ENCODE measurements at regions not wholly inside any gene's neighbourhood (a gene's known extent, or its start where the extent isn't known, plus 50 kb on each side); places are given as distances from the start of the nearest gene placed in this dataset.

- no peak overlapping the region for H3K4me3 ChIP-seq (ENCODE audit: low read length)
- no peaks in the 10 kb centered on the region for H3K36me3 ChIP-seq (ENCODE audit: insufficient read depth, low read depth, low read length)
- H3K9me3 ChIP-seq (ENCODE audit: insufficient read depth, low read depth, low read length) = no peaks in the 10 kb centered on the region
- H3K27ac ChIP-seq (ENCODE audit: low read length) = no peak overlapping the region
- no peak overlapping the region for H3K9ac ChIP-seq (ENCODE audit: low read depth, low read length)
- H3K4me1 ChIP-seq (ENCODE audit: insufficient read depth, low read length) = no peaks in the 10 kb centered on the region
- H3K27me3 ChIP-seq (ENCODE audit: insufficient read depth, low read length) = no peaks in the 10 kb centered on the region
Observed at GRCh38 chr4:52296341-52296740, 245.2 kb downstream of the SPATA18 start.

- Histone ChIP-seq H3K36me3 (ENCODE audit: insufficient read depth, low read depth, low read length) (no peaks in the 10 kb centered on the region), H3K9me3 (ENCODE audit: insufficient read depth, low read depth, low read length) (no peaks in the 10 kb centered on the region), H3K27me3 (ENCODE audit: insufficient read depth, low read length) (no peaks in the 10 kb centered on the region), H3K9ac (ENCODE audit: low read depth, low read length) (no peak overlapping the region), H3K27ac (ENCODE audit: low read length) (no peak overlapping the region), H3K4me3 (ENCODE audit: low read length) (no peak overlapping the region), H3K4me1 (ENCODE audit: insufficient read depth, low read length) (no peaks in the 10 kb centered on the region)
Observed at GRCh38 chr4:52298444-52298843, 247.3 kb downstream of the SPATA18 start.

GRCh38 chr4:52299120-52299519 is 248.0 kb downstream of the SPATA18 start:
- no peak overlapping the region for H3K4me3 ChIP-seq (ENCODE audit: low read length)

GRCh38 chr4:52311464-52312125 is 260.5 kb downstream of the SPATA18 start:
- H3K4me3 ChIP-seq (ENCODE audit: low read length) = no peak overlapping the region
- H3K4me1 ChIP-seq (ENCODE audit: insufficient read depth, low read length) = no peaks in the 10 kb centered on the region
- H3K9ac ChIP-seq (ENCODE audit: low read depth, low read length) = no peak overlapping the region
- no peak overlapping the region for H3K27ac ChIP-seq (ENCODE audit: low read length)
- no peaks in the 10 kb centered on the region for H3K36me3 ChIP-seq (ENCODE audit: insufficient read depth, low read depth, low read length)
- no peaks in the 10 kb centered on the region for H3K27me3 ChIP-seq (ENCODE audit: insufficient read depth, low read length)
- no peaks in the 10 kb centered on the region for H3K9me3 ChIP-seq (ENCODE audit: insufficient read depth, low read depth, low read length)

More at GRCh38 chr4:52299120-52299519, 248.0 kb downstream of the SPATA18 start:
- Histone ChIP-seq H3K27ac (ENCODE audit: low read length) (no peak overlapping the region), H3K9ac (ENCODE audit: low read depth, low read length) (no peak overlapping the region), H3K4me1 (ENCODE audit: insufficient read depth, low read length) (no peaks in the 10 kb centered on the region), H3K36me3 (ENCODE audit: insufficient read depth, low read depth, low read length) (no peaks in the 10 kb centered on the region), H3K9me3 (ENCODE audit: insufficient read depth, low read depth, low read length) (no peaks in the 10 kb centered on the region), H3K27me3 (ENCODE audit: insufficient read depth, low read length) (no peaks in the 10 kb centered on the region)

- no peaks in the 10 kb centered on the region for H3K4me1 ChIP-seq (ENCODE audit: insufficient read depth, low read length)
- H3K9me3 ChIP-seq (ENCODE audit: insufficient read depth, low read depth, low read length) = no peaks in the 10 kb centered on the region
- no peaks in the 10 kb centered on the region for H3K27me3 ChIP-seq (ENCODE audit: insufficient read depth, low read length)
- H3K4me3 ChIP-seq (ENCODE audit: low read length) = no peak overlapping the region
- H3K9ac ChIP-seq (ENCODE audit: low read depth, low read length) = no peak overlapping the region
- H3K36me3 ChIP-seq (ENCODE audit: insufficient read depth, low read depth, low read length) = no peaks in the 10 kb centered on the region
- no peak overlapping the region for H3K27ac ChIP-seq (ENCODE audit: low read length)
Observed at GRCh38 chr4:52312722-52313121, 261.6 kb downstream of the SPATA18 start.

GRCh38 chr4:52317361-52317879 is 266.3 kb downstream of the SPATA18 start:
- H3K9me3 ChIP-seq (ENCODE audit: insufficient read depth, low read depth, low read length) = no peaks in the 10 kb centered on the region
- no peak overlapping the region for H3K27ac ChIP-seq (ENCODE audit: low read length)
- H3K9ac ChIP-seq (ENCODE audit: low read depth, low read length) = no peak overlapping the region
- no peaks in the 10 kb centered on the region for H3K27me3 ChIP-seq (ENCODE audit: insufficient read depth, low read length)
- no peaks in the 10 kb centered on the region for H3K4me1 ChIP-seq (ENCODE audit: insufficient read depth, low read length)
- no peak overlapping the region for H3K4me3 ChIP-seq (ENCODE audit: low read length)
- H3K36me3 ChIP-seq (ENCODE audit: insufficient read depth, low read depth, low read length) = no peaks in the 10 kb centered on the region

- H3K27ac ChIP-seq (ENCODE audit: low read length) = no peak overlapping the region
Observed at GRCh38 chr4:52317981-52318380, 266.9 kb downstream of the SPATA18 start.

GRCh38 chr4:52329894-52330293 is 278.8 kb downstream of the SPATA18 start:
- Histone ChIP-seq H3K4me3 (ENCODE audit: low read length) (no peak overlapping the region), H3K27me3 (ENCODE audit: insufficient read depth, low read length) (no peaks in the 10 kb centered on the region), H3K4me1 (ENCODE audit: insufficient read depth, low read length) (no peaks in the 10 kb centered on the region), H3K9ac (ENCODE audit: low read depth, low read length) (no peak overlapping the region), H3K9me3 (ENCODE audit: insufficient read depth, low read depth, low read length) (peaks cover 22% of the 10 kb centered on the region), H3K27ac (ENCODE audit: low read length) (no peak overlapping the region), H3K36me3 (ENCODE audit: insufficient read depth, low read depth, low read length) (no peaks in the 10 kb centered on the region)

More at GRCh38 chr4:52317981-52318380, 266.9 kb downstream of the SPATA18 start:
- Histone ChIP-seq H3K9me3 (ENCODE audit: insufficient read depth, low read depth, low read length) (no peaks in the 10 kb centered on the region), H3K4me1 (ENCODE audit: insufficient read depth, low read length) (no peaks in the 10 kb centered on the region), H3K9ac (ENCODE audit: low read depth, low read length) (no peak overlapping the region), H3K4me3 (ENCODE audit: low read length) (no peak overlapping the region), H3K36me3 (ENCODE audit: insufficient read depth, low read depth, low read length) (no peaks in the 10 kb centered on the region), H3K27me3 (ENCODE audit: insufficient read depth, low read length) (no peaks in the 10 kb centered on the region)

GRCh38 chr4:52343595-52343994 is 292.5 kb downstream of the SPATA18 start:
- Histone ChIP-seq H3K9me3 (ENCODE audit: insufficient read depth, low read depth, low read length) (peaks cover 16% of the 10 kb centered on the region), H3K27me3 (ENCODE audit: insufficient read depth, low read length) (no peaks in the 10 kb centered on the region), H3K9ac (ENCODE audit: low read depth, low read length) (no peak overlapping the region), H3K4me3 (ENCODE audit: low read length) (peak overlapping the region; percentile 19; the same call in 1 of the 2 replicates), H3K36me3 (ENCODE audit: insufficient read depth, low read depth, low read length) (peaks cover 8% of the 10 kb centered on the region; the same call in 1 of the 2 replicates), H3K27ac (ENCODE audit: low read length) (peak overlapping the region; percentile 2), H3K4me1 (ENCODE audit: insufficient read depth, low read length) (peaks cover 18% of the 10 kb centered on the region; the same call in 1 of the 2 replicates)

GRCh38 chr4:52350926-52351325 is 299.8 kb downstream of the SPATA18 start:
- Histone ChIP-seq H3K4me3 (ENCODE audit: low read length) (no peak overlapping the region), H3K27ac (ENCODE audit: low read length) (no peak overlapping the region), H3K27me3 (ENCODE audit: insufficient read depth, low read length) (no peaks in the 10 kb centered on the region)

GRCh38 chr4:52358366-52358765 is 300.7 kb downstream of the USP46 start:
- no peaks in the 10 kb centered on the region for H3K36me3 ChIP-seq (ENCODE audit: insufficient read depth, low read depth, low read length)
- peaks cover 4% of the 10 kb centered on the region; the same call in 1 of the 2 replicates for H3K4me1 ChIP-seq (ENCODE audit: insufficient read depth, low read length)
- H3K4me3 ChIP-seq (ENCODE audit: low read length) = no peak overlapping the region
- H3K27me3 ChIP-seq (ENCODE audit: insufficient read depth, low read length) = no peaks in the 10 kb centered on the region
- H3K9ac ChIP-seq (ENCODE audit: low read depth, low read length) = no peak overlapping the region
- no peak overlapping the region for H3K27ac ChIP-seq (ENCODE audit: low read length)
- H3K9me3 ChIP-seq (ENCODE audit: insufficient read depth, low read depth, low read length) = no peaks in the 10 kb centered on the region

More at GRCh38 chr4:52350926-52351325, 299.8 kb downstream of the SPATA18 start:
- H3K4me1 ChIP-seq (ENCODE audit: insufficient read depth, low read length) = no peaks in the 10 kb centered on the region
- H3K36me3 ChIP-seq (ENCODE audit: insufficient read depth, low read depth, low read length) = no peaks in the 10 kb centered on the region
- H3K9me3 ChIP-seq (ENCODE audit: insufficient read depth, low read depth, low read length) = no peaks in the 10 kb centered on the region
- no peak overlapping the region for H3K9ac ChIP-seq (ENCODE audit: low read depth, low read length)

- Histone ChIP-seq H3K36me3 (ENCODE audit: insufficient read depth, low read depth, low read length) (no peaks in the 10 kb centered on the region), H3K4me1 (ENCODE audit: insufficient read depth, low read length) (peaks cover 4% of the 10 kb centered on the region; the same call in 1 of the 2 replicates), H3K9ac (ENCODE audit: low read depth, low read length) (no peak overlapping the region), H3K4me3 (ENCODE audit: low read length) (no peak overlapping the region), H3K9me3 (ENCODE audit: insufficient read depth, low read depth, low read length) (no peaks in the 10 kb centered on the region), H3K27me3 (ENCODE audit: insufficient read depth, low read length) (no peaks in the 10 kb centered on the region), H3K27ac (ENCODE audit: low read length) (no peak overlapping the region)
Observed at GRCh38 chr4:52358883-52359321, 300.2 kb downstream of the USP46 start.
